PC-3 (cell line): ENCODE measurements at regions not wholly inside any gene's neighbourhood (a gene's known extent, or its start where the extent isn't known, plus 50 kb on each side); places are given as distances from the start of the nearest gene placed in this dataset.

Source experiments
- CTCF ChIP-seq: fragments of 300-600 bp; sonication (generic); conservative IDR thresholded peaks from 2 replicates; pipeline ENCODE4 v1.5.1; 2017; ENCODE audit warnings: antibody characterized with exemption, low read depth, mild to moderate bottlenecking, low read length
- EZH2phosphoT487 ChIP-seq: fragments of 300-600 bp; sonication (generic); IDR thresholded peaks from 2 replicates; pipeline ENCODE4 v1.6.1; 2018; ENCODE audit warnings: mild to moderate bottlenecking, antibody characterized with exemption, low read length, borderline replicate concordance

- TF ChIP-seq CTCF (no peak), EZH2phosphoT487 (no peak)
Measured at GRCh38 chr3:188049606-188050530, 104.1 kb upstream of the LPP start.
